AG04449 (cell line): ENCODE measurements at regions not wholly inside any gene's neighbourhood (a gene's known extent, or its start where the extent isn't known, plus 50 kb on each side); places are given as distances from the start of the nearest gene placed in this dataset.

Experiments used
- CTCF ChIA-PET: fragments of 350-600 bp; formaldehyde crosslinking; extraction: SDS; loops from one replicate; lab custom pipeline; 2021; ENCODE audit warnings: antibody characterized with exemption; lab: Yijun Ruan, JAX
- POLR2A ChIA-PET: fragments of 400-600, 350-600 bp; formaldehyde crosslinking; extraction: SDS; loops from one replicate; lab custom pipeline; 2020; ENCODE audit warnings: antibody characterized with exemption, inconsistent platforms; lab: Yijun Ruan, JAX
- DNase-seq: peaks from one replicate; pipeline ENCODE4 v3.0.0-alpha.2; 2010; ENCODE audit warnings: low read depth, low spot score
- H3K4me3 ChIP-seq: 2 replicates; pipeline ENCODE4 v1.5.1; 2011; ENCODE audit warnings: low read depth, mild to moderate bottlenecking, control low read depth, low read length
- CTCF ChIP-seq: IDR thresholded peaks from one replicate; pipeline ENCODE4 v1.5.1; 2011; ENCODE audit warnings: mild to moderate bottlenecking, moderate library complexity, low read length, control low read depth, inconsistent platforms; ENCODE audit not compliant: insufficient read depth; ENCODE audit errors: missing control alignments

- CTCF ChIA-PET: no interaction called here
- no peak overlapping the region for H3K4me3 ChIP-seq
- DNase-seq: no peak
- POLR2A ChIA-PET: no interaction called here
- TF ChIP-seq CTCF: peak; percentile 49
These were observed 883.9 kb downstream of the BRD1 start for GRCh38 chr22:48943567-48944432.

- no peak for TF ChIP-seq CTCF
- no peak for DNase-seq
- CTCF ChIA-PET: no interaction called here
- H3K4me3 ChIP-seq: no peak overlapping the region
- POLR2A ChIA-PET: no interaction called here
These were observed 884.7 kb downstream of the BRD1 start for GRCh38 chr22:48942698-48943566.

GRCh38 chr22:48941903-48942575 lies 885.6 kb downstream of the BRD1 start:
- TF ChIP-seq CTCF: no peak
- ChIA-PET CTCF (no interaction called here), POLR2A (no interaction called here)
- no peak overlapping the region for H3K4me3 ChIP-seq
- DNase-seq: no peak

GRCh38 chr22:48941033-48941902 lies 886.4 kb downstream of the BRD1 start:
- POLR2A ChIA-PET: no interaction called here
- DNase-seq: no peak
- CTCF ChIA-PET: no interaction called here
- no peak for TF ChIP-seq CTCF
- H3K4me3 ChIP-seq: no peak overlapping the region

GRCh38 chr22:48940266-48941032 lies 887.2 kb downstream of the BRD1 start:
- DNase-seq: no peak
- CTCF ChIA-PET: no interaction called here

More at GRCh38 chr22:48940266-48941032, 887.2 kb downstream of the BRD1 start:
- no peak for TF ChIP-seq CTCF
- POLR2A ChIA-PET: no interaction called here
- no peak overlapping the region for H3K4me3 ChIP-seq
